GM21529 (cell line): ENCODE measurements at regions not wholly inside any gene's neighbourhood (a gene's known extent, or its start where the extent isn't known, plus 50 kb on each side); places are given as distances from the start of the nearest gene placed in this dataset.
"Not testable (repeated sequence)": the region's sequence is repeated elsewhere in the genome, so short reads cannot be mapped to it uniquely, and the experiment has no call there.

Experiments
- ATAC-seq: cut with Tn5 transposase; IDR thresholded peaks from one replicate; pipeline ENCODE4 v1.9.1; 2021; ENCODE audit not compliant: unreplicated experiment

DNA sequence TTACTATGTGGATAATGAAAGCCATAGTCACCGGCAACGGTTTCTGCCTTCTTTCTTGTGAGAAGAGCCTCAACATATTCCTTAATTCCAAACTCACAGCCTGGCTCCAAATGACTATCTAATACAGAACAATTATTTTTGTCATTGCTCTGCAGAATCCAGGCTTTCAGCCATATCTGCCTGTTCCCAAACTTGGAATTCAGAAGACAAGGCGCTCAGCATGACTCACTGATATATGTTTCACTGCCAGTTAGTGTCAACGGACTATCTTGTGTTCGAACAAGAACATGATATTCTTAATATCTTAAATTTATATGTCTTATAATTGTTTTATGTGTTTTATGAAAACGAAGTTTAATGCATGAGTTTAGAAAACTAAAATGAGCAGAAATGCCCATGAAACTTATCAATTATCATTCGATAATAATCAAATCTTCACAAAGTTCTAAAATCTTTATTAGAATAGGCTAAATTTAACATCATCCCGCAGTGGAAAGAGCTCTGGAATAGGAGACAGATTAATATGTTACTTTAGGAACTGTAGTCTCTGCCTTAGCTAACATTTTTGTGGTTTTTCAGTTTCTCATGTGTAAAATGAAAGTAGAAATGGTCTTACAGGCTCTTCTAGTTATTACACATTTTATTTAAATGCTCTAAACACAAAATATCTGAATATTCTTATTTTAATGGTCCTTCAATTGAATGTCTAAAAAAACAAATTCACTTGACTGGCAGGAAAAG, 669.3 kb upstream of the GJE1 start:
- peak; percentile 93 for ATAC-seq

DNA sequence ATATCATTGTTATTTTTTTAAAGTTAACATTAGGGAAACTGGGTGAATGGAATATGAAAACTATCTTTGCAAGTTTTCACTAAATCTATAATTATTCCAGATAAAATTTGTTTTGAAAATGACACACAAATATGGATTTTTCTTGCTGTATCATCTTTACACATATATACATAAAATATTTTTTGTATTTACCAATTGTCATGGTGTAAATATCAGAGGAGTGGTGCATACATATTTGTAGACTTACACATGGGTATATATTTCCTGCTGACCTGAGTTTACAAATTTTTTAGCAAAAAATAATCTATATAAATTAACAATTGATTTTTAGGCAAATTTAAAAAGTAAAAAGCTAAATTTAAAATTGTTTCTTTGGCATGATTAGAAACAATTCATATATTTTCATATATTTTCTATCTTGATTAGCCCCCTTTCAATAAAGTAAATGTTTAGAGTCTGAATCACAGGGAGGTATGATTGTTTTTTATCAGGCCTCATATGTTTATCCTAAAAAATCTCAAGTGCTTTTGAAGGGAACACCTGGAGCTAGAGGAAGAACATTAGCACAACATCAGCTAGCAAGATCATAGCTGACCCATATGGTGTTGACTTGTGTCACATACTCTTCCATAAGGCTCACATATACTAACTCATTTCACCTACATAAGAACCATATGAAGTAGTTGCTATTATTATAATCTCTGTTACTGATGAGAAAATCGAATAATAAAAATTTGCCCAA, 671.8 kb upstream of the GJE1 start:
- ATAC-seq, result no peak

DNA sequence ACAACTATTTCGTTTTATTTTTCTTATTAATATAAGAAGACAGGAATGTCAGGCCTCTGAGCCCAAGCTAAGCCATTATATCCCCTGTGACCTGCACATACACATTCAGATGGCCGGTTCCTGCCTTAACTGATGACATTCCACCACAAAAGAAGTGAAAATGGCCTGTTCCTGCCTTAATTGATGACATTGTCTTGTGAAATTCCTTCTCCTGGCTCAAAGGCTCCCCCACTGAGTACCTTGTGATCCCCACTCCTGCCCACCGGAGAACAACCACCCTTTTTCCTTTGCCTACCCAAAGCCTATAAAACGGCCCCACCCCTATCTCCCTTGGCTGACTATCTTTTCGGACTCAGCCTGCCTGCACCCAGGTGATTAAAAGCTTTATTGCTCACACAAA, 672.5 kb upstream of the GJE1 start:
- not testable (repeated sequence) for ATAC-seq

DNA sequence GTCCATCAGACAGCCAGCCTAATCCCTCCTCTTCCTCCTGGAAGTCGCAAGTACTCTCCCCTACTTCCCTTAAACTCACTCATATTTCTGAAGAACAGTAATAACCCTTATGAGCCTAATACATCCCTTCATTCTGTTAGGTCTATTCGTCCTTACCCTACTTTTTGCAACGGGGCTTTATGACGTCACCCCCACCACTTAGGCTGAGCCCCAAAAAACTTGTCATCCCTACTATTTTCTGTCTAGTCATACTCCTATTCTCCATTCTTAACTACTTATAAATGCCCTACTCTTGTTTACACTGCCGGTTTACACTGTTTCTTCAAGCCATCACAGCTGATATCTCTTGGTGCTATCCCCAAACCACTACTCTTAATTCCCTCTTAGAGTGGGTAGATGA, 674.7 kb upstream of the GJE1 start:
- ATAC-seq, result not testable (repeated sequence)

DNA sequence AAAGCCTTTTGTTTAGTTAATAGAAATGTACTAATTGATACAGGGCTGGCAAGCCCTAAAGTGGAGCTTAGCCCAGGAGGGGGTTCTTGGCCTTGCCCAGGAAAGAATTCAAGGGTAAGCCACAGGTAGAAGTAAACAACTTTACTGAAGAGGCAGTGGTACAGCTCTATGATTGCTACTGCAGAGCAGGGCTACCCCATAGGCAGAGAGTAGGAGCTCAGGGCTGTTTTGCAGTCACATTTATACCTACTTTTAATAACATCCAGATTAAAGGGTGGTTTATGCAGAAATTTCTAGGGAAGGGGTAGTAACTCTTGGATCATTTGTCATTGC, 680.4 kb upstream of the GJE1 start:
- no peak for ATAC-seq

DNA sequence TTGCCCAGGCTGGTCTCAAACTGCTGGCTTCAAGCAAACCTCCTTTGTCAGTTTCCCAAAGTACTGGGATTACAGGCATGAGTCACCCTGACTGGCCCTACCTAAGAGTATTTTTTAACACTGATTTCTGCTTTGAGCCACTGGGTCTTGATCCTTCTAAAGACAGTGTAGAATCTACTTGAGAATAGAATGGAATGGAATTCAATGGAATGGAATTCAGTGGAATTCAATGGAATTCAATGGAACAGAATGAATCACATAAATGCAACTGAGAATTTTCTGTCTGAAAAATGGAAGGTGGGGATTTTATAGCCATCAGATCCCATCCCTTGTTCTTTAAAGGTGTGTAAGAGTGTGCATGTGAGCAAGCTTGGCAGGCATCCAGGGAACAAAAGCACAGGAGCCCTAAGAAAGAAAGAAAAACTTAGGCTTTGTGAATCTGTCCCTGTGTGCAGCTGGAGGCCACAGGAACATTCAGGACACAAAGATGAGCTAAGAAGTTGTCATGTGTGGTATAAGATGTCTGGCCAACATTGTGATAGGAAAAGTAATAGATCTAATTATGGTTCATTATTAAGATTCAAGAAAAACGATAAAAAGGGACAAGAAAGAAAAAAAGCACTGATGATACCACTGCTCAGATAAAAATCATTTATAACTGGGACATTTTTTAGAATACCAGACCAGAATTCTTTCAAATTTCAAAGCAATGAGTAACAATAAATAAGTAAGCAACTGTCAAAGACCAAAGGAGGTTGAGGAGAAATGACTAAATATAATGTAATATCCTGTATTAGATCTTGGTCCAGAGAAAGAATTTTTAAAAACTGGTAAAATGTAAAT, 681.0 kb upstream of the GJE1 start:
- no peak for ATAC-seq

DNA sequence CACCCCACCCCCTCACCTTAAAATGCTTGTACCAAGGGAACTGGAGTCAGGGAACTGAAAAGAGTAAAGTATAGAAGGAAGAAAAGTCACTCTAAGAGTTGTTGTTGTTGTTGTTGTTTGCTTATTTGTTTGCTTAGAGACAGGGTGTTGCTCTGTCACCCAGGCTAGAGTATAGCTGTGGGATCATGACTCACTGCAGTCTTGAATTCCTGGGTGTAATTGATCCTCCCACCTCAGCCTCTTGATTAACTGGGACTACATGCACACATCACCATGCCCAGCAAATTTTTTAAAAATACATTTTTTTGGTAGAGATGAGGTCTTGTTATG, 681.6 kb upstream of the GJE1 start:
- no peak for ATAC-seq

DNA sequence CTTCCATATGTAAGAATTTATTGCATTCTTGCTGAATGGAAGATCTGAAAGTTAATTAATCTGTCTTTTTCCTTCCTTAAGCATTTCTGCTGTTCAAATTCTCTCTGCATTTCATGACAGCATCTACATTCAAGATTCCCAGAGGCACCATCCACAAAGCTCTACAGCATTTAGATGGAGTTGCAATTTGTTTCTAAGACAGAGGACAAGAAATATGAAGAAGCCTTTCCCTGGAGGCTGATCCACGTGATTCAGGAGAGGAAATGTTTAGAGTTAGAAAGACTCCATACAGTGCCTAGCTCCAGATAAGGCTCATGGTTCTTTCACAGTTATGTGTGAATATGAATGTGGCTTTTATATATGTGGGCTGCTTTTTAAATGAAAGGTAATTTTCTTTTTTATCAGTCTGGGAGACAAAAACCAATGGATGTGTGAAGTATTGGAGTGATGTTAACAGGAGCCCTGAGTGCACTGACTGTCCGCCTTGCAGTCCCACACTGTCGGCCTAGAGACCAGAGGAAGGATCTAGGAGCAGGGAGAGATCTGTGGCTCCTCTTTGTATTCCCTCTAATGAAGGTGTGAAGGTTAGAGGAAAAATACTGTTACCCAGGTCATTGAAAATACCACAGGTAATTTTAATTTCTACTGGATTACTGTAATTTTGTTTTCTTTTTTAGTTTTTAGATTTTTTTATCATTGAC, 686.6 kb upstream of the GJE1 start:
- no peak for ATAC-seq

DNA sequence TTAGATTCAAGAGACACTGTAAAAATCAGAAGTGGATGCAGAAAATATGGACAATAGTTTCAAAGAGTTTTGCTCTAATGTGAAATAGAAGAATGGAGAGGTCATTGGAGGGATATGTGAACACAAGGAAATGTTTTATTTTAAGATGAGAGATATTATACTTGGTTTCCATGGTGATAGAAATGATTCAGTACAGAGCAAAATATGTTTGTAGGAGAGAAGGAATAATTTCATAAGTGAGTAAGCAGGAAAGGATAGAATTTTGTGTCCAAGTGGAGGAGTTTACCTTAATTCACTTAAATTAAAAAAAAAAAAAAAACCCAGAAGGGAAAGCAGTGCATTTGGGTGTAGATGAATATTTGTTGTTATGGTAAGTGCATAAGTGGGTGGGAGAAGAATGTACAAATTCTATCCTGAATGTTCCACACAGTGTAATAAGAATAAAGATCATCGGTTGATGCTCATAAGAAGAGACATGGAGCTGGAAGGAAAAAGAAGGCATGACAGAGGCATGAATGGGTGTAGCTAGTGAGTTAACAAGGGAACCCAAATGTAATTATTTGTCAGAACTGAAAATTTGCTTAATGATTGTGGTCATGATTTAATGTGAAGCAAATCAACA, 688.9 kb upstream of the GJE1 start:
- ATAC-seq, result no peak

DNA sequence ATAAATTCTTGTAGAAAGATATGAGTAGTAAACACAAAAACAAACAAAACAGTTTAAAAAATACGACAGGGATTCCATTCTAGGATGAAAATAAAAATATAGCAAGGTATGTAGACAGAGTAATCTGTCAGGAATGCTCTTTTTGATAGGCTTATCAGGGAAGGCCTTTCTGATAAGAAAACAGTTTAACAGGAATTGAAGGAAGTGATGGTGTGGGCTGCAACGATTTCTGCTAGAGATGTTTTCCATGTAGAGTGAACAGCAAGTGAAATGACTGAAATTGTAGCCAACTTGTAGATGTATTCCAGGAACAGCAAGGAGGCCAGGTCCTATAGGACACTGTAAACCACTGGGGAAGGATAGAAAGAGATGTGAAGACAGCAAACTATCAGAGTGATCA, 689.7 kb upstream of the GJE1 start:
- ATAC-seq, result no peak

DNA sequence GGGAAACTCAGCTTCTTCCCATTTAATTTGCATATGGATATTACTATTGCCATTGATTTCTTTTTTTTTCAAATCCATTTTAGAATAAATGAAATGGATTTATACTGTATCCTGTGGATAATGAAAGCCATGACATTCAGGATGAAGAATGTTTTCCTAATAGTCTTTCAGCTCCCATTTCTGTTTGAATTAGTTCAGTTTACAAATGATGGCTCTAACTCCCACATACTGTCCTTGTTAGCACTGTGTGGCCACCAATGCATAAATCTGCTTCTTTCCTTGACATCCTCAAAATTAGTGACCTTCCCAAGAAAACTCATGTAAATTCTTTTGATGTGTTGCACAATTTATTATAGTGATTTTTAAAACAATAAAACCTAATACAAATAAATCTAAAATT, 693.2 kb upstream of the GJE1 start:
- no peak for ATAC-seq

DNA sequence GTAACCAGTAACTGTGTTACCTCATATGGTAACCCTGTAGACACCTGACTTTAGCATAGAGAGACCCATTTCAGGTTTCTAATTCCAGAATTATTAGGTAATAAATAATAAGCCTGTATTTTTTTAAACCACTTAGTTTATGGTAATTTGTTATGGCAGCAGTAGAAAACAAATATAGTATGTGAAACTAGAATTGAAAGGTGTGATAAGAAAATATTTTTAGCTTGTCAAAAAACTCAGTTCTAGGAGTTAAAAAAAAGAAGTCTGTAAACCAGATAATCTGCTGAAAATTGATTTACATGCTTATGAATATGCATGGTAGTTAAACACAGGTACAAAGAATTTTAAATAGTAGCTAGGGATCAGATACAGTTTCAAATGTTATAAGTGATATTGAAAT, 695.0 kb upstream of the GJE1 start:
- peak; percentile 60 for ATAC-seq

DNA sequence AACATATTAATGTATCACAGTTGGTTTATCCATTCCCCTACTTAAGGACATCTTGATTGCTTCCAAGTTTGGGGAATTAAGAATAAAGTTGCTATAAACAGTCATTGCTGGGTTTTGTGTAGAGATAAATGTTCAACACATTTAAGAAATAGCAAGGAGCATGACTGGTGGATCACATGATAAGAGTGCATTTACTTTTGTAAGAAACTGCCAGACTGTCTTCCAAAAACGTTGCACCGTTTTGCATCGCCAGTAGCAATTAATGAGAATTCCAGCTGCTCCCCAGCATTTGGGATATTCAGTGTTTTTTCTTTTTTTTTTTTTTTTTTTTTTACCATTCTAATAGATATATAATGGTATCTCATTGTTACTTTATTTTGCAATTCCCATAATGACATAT, 695.7 kb upstream of the GJE1 start:
- ATAC-seq, result no peak

DNA sequence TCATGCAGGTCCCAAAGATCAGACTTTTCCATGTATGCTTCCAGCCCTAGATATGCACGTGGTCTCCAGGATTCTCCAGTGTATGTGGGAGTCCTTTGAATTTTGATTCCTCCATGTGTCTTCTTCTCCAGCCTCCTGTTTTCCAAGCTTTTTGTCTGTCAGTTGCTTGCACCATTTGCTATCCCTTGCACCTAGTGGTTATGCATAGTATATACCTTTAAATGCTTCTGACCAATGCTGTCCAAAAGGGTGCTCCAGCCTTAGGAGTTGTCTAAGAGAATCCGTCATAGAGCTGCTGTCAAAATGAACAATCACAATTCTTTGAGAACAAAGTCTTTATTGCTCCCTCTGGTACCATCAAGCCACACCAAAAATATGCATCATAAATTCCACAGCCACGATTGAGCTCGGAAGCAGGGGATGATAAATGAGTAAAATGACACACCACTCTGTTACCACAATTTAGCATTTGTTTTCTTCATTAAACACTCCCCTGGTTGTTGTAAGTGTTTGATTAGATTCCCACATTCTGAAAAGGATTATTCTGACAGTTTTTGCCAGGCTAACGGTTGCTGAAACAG, 706.2 kb upstream of the GJE1 start:
- no peak for ATAC-seq

DNA sequence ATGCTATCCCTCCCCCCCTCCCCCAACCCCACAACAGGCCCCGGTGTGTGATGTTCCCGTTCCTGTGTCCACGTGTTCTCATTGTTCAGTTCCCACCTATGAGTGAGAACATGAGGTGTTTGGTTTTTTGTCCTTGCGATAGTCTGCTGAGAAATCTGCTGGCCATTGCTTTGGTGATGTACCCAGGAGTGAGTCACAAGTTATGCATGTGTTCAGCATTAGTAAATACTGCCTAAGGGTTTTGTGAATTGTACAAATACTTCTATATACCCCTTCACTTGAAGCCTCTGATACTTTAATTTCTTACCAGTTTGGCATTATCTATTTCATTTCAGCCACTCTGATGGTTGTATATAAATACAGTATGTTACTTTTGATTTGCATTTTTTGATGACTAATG, 711.3 kb upstream of the GJE1 start:
- ATAC-seq, result no peak

DNA sequence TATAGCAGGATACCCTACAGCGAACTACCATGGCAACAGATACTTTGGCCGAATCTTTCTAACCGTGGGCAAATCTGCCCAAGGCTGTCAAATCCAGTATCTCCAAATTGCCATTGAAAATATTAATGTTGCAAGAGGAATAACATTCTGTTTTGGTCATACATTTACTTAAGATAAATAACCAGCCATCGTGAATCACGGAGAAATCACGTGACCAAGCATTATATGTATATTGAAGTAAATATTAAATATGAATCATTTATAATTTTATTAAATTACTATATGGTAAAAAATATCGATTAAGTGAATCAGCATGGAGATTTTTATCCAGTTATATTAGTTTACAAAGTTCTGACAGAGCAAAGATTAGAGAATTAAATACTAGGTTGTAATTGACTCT, 714.6 kb upstream of the GJE1 start:
- ATAC-seq, result no peak

DNA sequence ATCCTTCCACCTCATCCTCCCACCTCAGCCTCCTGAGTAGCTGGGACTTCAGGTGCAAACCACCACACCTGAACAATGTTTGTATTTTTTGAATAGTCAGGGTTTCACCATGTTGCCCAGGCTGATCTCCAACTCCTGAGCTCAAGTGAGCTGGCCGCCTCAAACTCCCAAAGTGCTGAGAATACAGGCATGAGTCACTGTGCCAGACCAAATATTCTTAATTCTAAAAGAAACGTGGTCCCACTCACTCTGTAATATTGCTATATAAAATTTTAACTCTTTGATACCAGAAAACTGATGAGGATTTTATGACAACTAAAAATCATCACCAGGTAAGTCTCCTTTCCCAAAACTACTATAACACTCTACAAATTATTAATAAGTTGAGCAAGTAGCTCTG, 716.8 kb upstream of the GJE1 start:
- ATAC-seq, result no peak

DNA sequence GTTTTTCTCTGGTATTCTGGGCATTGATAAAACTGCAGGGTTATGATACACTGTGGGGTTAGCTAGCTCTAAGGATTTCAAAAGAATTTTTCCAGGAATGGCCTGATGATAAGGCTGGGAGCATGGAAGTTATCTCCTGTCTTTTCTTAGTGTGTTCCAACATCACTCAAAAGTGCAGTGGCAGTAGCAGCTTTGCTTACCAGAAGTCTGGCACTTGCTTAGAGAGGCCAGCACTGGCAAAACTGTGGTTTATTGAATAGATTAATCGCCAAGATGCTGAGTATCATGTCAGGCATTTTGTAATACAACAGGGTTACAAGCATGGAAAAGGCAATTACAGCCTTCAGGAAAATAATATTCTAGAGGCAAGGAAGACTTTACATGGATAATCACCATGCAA, 719.5 kb upstream of the GJE1 start:
- ATAC-seq, result no peak

DNA sequence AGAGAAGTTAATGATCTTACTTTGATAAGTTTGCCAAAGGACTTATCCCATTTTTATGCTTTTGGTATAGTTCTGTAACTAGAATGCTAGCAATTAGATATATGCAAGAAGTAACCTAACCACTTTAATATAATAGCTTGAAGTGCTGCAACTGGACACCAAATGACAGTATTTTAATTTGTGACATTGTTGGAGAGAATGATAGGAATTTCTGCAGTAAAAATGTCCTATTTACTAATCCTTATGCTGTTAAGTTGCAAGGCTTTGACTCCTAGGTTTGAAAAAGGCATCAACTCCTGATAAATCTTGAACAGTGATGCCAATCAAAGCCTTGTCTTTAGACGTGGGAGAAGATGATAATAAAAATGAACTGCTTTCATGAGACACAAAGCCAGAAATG, 726.0 kb upstream of the GJE1 start:
- no peak for ATAC-seq

DNA sequence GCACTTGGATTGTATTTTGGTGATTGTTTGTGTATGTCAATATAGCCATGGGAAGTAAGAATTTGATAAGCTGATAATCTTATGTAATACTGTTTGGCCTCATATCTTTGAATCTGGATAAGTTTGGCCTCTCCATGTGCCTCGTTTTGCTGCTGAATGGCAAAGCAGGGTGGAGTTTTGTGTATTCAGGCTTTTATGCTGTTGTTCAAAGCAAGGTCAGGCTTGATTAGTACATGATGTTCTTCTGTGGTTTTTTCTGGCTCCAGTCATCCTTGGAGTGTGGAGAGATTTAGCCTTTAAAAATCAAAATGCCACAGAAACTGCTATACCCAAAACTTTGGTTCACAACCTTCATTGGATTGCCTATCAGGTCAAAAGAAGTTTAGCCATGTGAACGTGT, 728.9 kb upstream of the GJE1 start:
- no peak for ATAC-seq

DNA sequence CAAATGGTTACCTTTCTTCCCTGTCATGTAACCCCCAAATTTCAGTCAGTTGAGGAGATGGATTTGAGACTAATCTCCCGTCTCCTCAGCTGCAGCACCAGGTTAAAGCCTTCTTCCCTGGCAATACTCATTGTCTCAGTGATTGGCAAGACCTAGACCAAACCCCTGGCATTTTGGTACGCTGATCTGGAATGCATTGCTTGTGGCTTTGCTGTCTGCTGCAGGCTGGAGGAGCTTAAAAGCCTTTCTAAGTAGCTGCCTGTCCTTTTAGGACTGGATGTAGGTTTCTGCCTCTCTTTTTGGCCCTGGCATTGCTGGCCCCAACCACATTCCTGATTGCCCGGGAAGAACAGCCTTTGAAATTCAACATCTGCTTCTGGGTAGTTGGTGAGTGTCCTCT, 729.6 kb upstream of the GJE1 start:
- ATAC-seq, result no peak
